Natural killer cell treated with Interleukin-12 subunit alpha and Interleukin-12 subunit beta and Interleukin-15 and Interleukin-18, amount 100 ng/mL, for 72 hours (primary cell): ENCODE measurements at regions not wholly inside any gene's neighbourhood (a gene's known extent, or its start where the extent isn't known, plus 50 kb on each side); places are given as distances from the start of the nearest gene placed in this dataset.

Experiments
- ATAC-seq, 2 donors: fragments of 150-1000 bp; cut with Tn5 transposase in 1 of 2; sonication (Bioruptor Pico), chemical (Tn5 transposase) in 1 of 2; 2 replicates each; pipeline ENCODE4 v1.10.0; 2021
- DNase-seq: peaks from one replicate; pipeline ENCODE4 v3.0.0; 2022; ENCODE audit warnings: low spot score
- H3K27ac Mint-ChIP-seq, 2 donors: 1 replicate in 1 of 2; 2 replicates in 1 of 2; pipeline ENCODE4 v1.8.0; 2022; ENCODE audit warnings: mixed read lengths in 2 of 2, mild to moderate bottlenecking in 1 of 2, moderate library complexity in 1 of 2
- H3K27me3 Mint-ChIP-seq, 2 donors: 1 replicate in 1 of 2; 2 replicates in 1 of 2; pipeline ENCODE4 v1.8.0; 2022; ENCODE audit warnings: mixed read lengths in 2 of 2
- H3K36me3 Mint-ChIP-seq: one replicate; pipeline ENCODE4 v1.8.0; 2022; ENCODE audit warnings: mixed read lengths
- H3K4me1 Mint-ChIP-seq, 2 donors: 1 replicate in 1 of 2; 2 replicates in 1 of 2; pipeline ENCODE4 v1.8.0; 2022; ENCODE audit warnings: low read depth in 2 of 2, mixed read lengths in 2 of 2, mild to moderate bottlenecking in 1 of 2
- H3K4me3 Mint-ChIP-seq: one replicate; pipeline ENCODE4 v1.8.0; 2022; ENCODE audit warnings: mixed read lengths
- H3K9me3 Mint-ChIP-seq: 2 replicates; pipeline ENCODE4 v1.8.0; 2022; ENCODE audit warnings: mixed read lengths

GRCh38 chr3:127056281-127056680 lies 73.4 kb downstream of the PLXNA1 start:
- DNase-seq (peak; percentile 32), ATAC-seq (no peak)
- Mint-ChIP-seq H3K9me3 (peaks cover 5% of the 10 kb centered on the region), H3K27me3 (peaks cover 9 to 25% of the 10 kb centered on the region in 2 donors), H3K27ac (no peak overlapping the region), H3K4me1 (no peaks in the 10 kb centered on the region), H3K36me3 (peaks cover 5% of the 10 kb centered on the region), H3K4me3 (no peak overlapping the region)

- peaks cover 10 to 32% of the 10 kb centered on the region in 2 donors for H3K27me3 Mint-ChIP-seq
- peaks cover 5% of the 10 kb centered on the region for H3K9me3 Mint-ChIP-seq
- H3K4me1 Mint-ChIP-seq, result no peaks in the 10 kb centered on the region
- DNase-seq (no peak), ATAC-seq (no peak)
- peaks cover 5% of the 10 kb centered on the region for H3K36me3 Mint-ChIP-seq
- no peak overlapping the region for H3K4me3 Mint-ChIP-seq
- H3K27ac Mint-ChIP-seq, result no peak overlapping the region
Observed at GRCh38 chr3:127056976-127057375, 74.1 kb downstream of the PLXNA1 start.

- peaks cover 15 to 32% of the 10 kb centered on the region in 2 donors for H3K27me3 Mint-ChIP-seq
- no peak overlapping the region for H3K27ac Mint-ChIP-seq
- peaks cover 5% of the 10 kb centered on the region for H3K36me3 Mint-ChIP-seq
- H3K4me3 Mint-ChIP-seq, result no peak overlapping the region
- peaks cover 5% of the 10 kb centered on the region for H3K9me3 Mint-ChIP-seq
- DNase-seq (no peak), ATAC-seq (no peak)
- H3K4me1 Mint-ChIP-seq, result no peaks in the 10 kb centered on the region
Observed at GRCh38 chr3:127059072-127059471, 76.2 kb downstream of the PLXNA1 start.

- Mint-ChIP-seq H3K4me3 (no peak overlapping the region), H3K27ac (no peak overlapping the region), H3K36me3 (peaks cover 5% of the 10 kb centered on the region), H3K9me3 (peaks cover 5% of the 10 kb centered on the region), H3K27me3 (peaks cover 20 to 32% of the 10 kb centered on the region in 2 donors), H3K4me1 (no peaks in the 10 kb centered on the region)
- DNase-seq, result no peak
- no peak for ATAC-seq
Observed at GRCh38 chr3:127061641-127062040, 78.7 kb downstream of the PLXNA1 start.

DNA sequence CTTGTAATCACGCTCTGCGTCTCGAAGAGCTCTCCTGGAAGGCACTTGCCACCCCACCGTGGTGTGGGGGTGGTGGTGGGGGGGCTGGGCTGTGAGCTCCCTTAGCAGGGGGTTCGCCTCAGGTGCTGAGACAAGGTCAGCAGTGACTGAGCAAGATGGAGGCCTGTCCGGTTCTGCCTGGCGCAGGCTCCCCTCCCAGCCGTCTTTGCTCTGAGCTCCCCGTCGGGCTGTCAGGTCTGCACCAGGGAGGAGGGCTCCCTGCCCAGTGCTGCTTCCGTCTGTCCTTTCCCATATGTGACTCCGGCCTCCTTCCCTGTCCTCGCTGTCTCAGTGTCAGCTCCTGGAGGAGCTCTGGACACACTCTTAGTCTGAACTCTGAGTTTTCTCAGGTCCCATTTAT lies 80.0 kb downstream of the PLXNA1 start:
- peaks cover 15 to 25% of the 10 kb centered on the region in 2 donors for H3K27me3 Mint-ChIP-seq
- peak; percentile 42 for DNase-seq
- ATAC-seq, result no peak
- H3K4me3 Mint-ChIP-seq, result no peak overlapping the region
- no peaks in the 10 kb centered on the region for H3K9me3 Mint-ChIP-seq
- no peak overlapping the region for H3K27ac Mint-ChIP-seq
- no peaks in the 10 kb centered on the region for H3K4me1 Mint-ChIP-seq
- no peaks in the 10 kb centered on the region for H3K36me3 Mint-ChIP-seq

DNA sequence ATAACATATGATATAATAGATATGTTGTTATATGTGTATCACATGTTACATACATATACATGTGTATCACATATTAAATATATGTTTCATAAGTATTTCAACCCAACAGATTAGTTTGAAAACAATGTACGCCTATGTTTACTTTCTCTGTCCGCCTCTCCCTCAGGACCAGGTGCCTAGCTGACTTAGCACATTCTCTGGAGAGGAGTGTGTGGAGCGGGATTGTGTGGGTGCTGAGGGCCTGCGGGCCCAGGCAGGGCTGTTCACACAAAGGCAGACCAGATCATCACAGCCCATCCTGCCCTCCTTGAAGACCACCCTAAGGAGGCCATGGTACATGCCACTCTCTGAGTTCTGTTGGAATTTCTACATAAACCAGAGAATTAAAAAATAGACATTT lies 81.0 kb downstream of the PLXNA1 start:
- H3K27ac Mint-ChIP-seq, result no peak overlapping the region
- ATAC-seq (no peak), DNase-seq (no peak)
- no peaks in the 10 kb centered on the region for H3K9me3 Mint-ChIP-seq
- H3K4me3 Mint-ChIP-seq, result no peak overlapping the region
- H3K27me3 Mint-ChIP-seq, result peaks cover 14 to 22% of the 10 kb centered on the region in 2 donors
- H3K36me3 Mint-ChIP-seq, result no peaks in the 10 kb centered on the region
- H3K4me1 Mint-ChIP-seq, result no peaks in the 10 kb centered on the region

DNA sequence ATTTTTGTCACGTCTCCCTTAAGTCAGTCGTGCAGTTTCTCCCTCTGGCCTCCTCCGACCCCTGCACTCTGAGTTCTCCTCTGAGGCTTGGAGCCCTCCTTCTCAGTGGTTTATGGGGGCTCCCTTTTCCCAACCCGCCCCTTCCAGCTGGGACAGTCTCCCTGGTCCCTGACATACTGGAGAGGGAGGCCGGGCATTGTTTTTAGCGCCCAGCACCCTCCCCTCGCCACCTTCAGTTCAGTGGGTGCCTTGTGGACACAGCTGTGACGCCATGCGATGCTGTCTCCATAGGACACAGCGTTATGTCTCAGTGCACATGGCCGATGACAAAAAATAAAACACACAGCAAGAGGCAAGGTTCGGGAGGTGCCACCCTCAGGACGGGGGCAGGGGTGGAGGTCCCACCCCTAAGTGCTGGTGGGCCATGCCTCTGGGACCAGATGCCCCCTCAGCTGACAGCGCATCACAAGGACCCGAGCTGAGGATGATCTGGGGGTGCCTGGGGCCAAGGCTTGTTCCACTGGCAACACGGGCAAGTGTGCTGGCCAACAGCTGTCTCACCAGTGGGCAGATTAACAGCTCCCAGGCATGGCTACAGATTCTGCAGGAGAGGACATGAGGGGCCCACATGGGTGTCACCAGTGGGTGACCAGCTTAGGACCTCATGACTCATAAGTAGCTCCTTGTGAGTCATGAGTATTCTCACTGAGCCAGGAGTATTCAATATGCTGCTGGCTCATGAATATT lies 81.6 kb downstream of the PLXNA1 start:
- no peak overlapping the region for H3K4me3 Mint-ChIP-seq
- no peaks in the 10 kb centered on the region for H3K36me3 Mint-ChIP-seq
- no peak overlapping the region for H3K27ac Mint-ChIP-seq
- peak; percentile 53 for DNase-seq
- ATAC-seq, result peak; percentile 8 to 44
- H3K4me1 Mint-ChIP-seq, result no peaks in the 10 kb centered on the region
- no peaks in the 10 kb centered on the region for H3K9me3 Mint-ChIP-seq
- H3K27me3 Mint-ChIP-seq, result peaks cover 13 to 16% of the 10 kb centered on the region in 2 donors

GRCh38 chr3:127065138-127065427 lies 82.2 kb downstream of the PLXNA1 start:
- Mint-ChIP-seq H3K27me3 (peaks cover 12 to 13% of the 10 kb centered on the region in 2 donors), H3K4me3 (no peak overlapping the region), H3K4me1 (no peaks in the 10 kb centered on the region), H3K27ac (no peak overlapping the region), H3K9me3 (no peaks in the 10 kb centered on the region), H3K36me3 (no peaks in the 10 kb centered on the region)
- no peak for ATAC-seq
- DNase-seq, result no peak

DNA sequence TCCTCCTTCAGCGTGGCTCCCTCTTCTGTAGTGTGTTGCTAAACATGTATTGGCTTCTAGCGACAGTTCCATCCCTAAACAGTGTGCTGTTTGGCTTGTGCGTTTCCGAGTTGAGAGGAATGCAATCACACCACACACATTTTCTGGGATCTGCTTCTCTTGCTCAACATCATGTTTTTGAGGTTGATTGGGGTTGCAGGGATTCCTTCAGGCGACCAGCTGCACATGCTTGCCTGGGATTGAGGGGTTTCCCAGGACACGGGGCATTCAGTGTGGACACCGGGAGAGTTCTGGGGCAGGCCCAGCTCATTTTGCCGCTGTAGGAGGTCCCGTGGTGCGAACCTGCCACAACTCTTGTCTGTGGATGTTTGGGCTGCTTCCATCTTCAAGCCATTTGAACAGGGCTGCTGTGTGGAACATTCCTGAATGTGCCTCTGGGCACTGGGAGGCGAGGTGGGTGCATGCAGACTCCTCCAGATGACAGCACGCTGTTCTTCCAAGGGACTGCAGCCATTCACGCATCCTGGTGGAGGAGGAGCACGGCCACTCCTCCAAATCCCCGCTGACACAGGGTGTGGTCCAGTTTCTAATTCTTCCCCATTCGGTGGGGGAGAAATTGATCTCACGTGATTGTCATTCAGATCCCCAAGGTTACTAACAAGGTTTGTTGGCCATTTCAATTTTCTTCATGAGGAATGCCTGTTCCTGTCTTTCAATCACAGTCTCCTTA lies 82.8 kb downstream of the PLXNA1 start:
- H3K9me3 Mint-ChIP-seq, result no peaks in the 10 kb centered on the region
- no peaks in the 10 kb centered on the region for H3K36me3 Mint-ChIP-seq
- H3K27ac Mint-ChIP-seq, result no peak overlapping the region
- ATAC-seq, result no peak
- H3K27me3 Mint-ChIP-seq, result peaks cover 8 to 11% of the 10 kb centered on the region in 2 donors
- no peaks in the 10 kb centered on the region for H3K4me1 Mint-ChIP-seq
- DNase-seq, result peak; percentile 32
- no peak overlapping the region for H3K4me3 Mint-ChIP-seq

DNA sequence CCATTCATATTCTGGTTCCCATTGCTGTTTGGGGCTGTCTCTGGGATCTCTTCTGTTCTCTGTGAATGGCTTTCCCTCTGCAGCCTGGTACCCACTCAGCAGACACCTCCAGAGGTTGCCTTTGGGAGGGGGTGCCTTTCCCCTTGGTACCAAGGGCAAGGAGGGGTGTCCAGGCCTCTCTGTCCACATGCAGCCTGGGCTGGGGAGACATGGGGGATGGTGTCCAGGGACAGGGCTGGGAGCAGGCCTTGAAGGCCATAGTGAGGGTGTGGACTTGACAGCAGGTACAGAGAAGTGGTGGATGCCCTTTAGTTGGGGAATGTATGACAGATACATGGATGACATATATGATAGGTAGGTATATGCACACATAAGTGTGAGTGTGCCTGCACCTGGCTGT lies 83.7 kb downstream of the PLXNA1 start:
- Mint-ChIP-seq H3K27ac (no peak overlapping the region), H3K27me3 (peaks cover 3 to 11% of the 10 kb centered on the region in 2 donors), H3K9me3 (no peaks in the 10 kb centered on the region), H3K4me3 (no peak overlapping the region), H3K4me1 (no peaks in the 10 kb centered on the region), H3K36me3 (no peaks in the 10 kb centered on the region)
- no peak for ATAC-seq
- DNase-seq, result peak; percentile 12

- ATAC-seq, result no peak
- Mint-ChIP-seq H3K4me1 (no peaks in the 10 kb centered on the region), H3K9me3 (no peaks in the 10 kb centered on the region), H3K4me3 (no peak overlapping the region), H3K36me3 (no peaks in the 10 kb centered on the region), H3K27ac (no peak overlapping the region), H3K27me3 (peaks cover 0 to 8% of the 10 kb centered on the region in 2 donors)
- peak; percentile 13 for DNase-seq
Observed at GRCh38 chr3:127067116-127067910, 84.4 kb downstream of the PLXNA1 start.

DNA sequence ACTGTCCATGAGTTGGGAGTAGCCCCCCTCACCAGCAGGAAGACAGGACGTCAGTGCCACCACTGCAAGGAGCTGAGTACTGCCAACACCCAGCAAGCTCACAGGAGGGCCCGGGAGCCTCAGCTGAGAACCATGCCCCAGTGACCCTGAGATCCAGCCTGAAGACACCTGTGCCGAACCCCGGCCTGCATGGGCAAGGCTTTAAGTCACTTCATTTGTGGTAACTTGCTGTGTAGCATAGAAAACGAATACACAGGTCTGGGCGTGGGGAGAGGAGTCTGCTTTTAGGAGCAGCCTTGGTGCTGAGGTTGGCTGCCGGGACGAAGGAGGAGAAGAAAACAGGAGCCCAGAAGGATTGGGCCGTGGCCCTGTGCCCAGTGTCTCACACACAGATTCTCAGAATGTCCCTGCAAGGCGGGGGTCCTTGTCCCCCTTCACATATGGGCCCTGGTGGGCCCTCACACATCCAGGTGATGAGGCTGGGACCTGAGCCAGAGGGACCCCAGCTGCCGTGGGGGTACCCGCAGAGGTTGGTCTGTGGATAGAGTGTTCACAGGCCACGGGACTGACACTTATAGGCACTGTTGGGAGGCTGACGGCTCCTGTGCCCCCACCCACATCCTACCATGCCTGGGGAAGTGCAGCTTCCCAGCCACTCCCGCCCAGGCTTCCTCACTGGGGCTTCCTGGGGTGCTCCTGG lies 85.3 kb downstream of the PLXNA1 start:
- Mint-ChIP-seq H3K27me3 (peaks cover 0 to 8% of the 10 kb centered on the region in 2 donors), H3K4me3 (no peak overlapping the region), H3K36me3 (no peaks in the 10 kb centered on the region), H3K4me1 (no peaks in the 10 kb centered on the region), H3K9me3 (no peaks in the 10 kb centered on the region), H3K27ac (no peak overlapping the region)
- no peak for ATAC-seq
- DNase-seq, result peak; percentile 12

- Mint-ChIP-seq H3K9me3 (no peaks in the 10 kb centered on the region), H3K36me3 (no peaks in the 10 kb centered on the region), H3K4me3 (no peak overlapping the region), H3K27me3 (peaks cover 0 to 9% of the 10 kb centered on the region in 2 donors), H3K27ac (no peak overlapping the region), H3K4me1 (no peaks in the 10 kb centered on the region)
- peak; percentile 10 for DNase-seq
- no peak for ATAC-seq
Observed at GRCh38 chr3:127068871-127069270, 86.0 kb downstream of the PLXNA1 start.
